IPS-15b (cell line): ENCODE measurements at regions not wholly inside any gene's neighbourhood (a gene's known extent, or its start where the extent isn't known, plus 50 kb on each side); places are given as distances from the start of the nearest gene placed in this dataset.

Experiments used
- H3K27me3 ChIP-seq: one replicate; pipeline ENCODE4 v1.6.1; 2013; ENCODE audit warnings: low read length; ENCODE audit not compliant: control insufficient read depth, insufficient read depth
- H3K36me3 ChIP-seq: one replicate; pipeline ENCODE4 v1.6.1; 2013; ENCODE audit warnings: low read length; ENCODE audit not compliant: control insufficient read depth, insufficient read depth
- H3K4me1 ChIP-seq: one replicate; pipeline ENCODE4 v1.6.1; 2013; ENCODE audit warnings: mild to moderate bottlenecking, low read length; ENCODE audit not compliant: control insufficient read depth, insufficient read depth
- H3K4me3 ChIP-seq: one replicate; pipeline ENCODE4 v1.5.1; 2013; ENCODE audit warnings: low read depth, low read length
- H3K9ac ChIP-seq: one replicate; pipeline ENCODE4 v1.6.1; 2013; ENCODE audit warnings: low read depth, mild to moderate bottlenecking, low read length
- H3K9me3 ChIP-seq: one replicate; pipeline ENCODE4 v1.6.1; 2013; ENCODE audit warnings: mild to moderate bottlenecking, low read length; ENCODE audit not compliant: control insufficient read depth, insufficient read depth

DNA sequence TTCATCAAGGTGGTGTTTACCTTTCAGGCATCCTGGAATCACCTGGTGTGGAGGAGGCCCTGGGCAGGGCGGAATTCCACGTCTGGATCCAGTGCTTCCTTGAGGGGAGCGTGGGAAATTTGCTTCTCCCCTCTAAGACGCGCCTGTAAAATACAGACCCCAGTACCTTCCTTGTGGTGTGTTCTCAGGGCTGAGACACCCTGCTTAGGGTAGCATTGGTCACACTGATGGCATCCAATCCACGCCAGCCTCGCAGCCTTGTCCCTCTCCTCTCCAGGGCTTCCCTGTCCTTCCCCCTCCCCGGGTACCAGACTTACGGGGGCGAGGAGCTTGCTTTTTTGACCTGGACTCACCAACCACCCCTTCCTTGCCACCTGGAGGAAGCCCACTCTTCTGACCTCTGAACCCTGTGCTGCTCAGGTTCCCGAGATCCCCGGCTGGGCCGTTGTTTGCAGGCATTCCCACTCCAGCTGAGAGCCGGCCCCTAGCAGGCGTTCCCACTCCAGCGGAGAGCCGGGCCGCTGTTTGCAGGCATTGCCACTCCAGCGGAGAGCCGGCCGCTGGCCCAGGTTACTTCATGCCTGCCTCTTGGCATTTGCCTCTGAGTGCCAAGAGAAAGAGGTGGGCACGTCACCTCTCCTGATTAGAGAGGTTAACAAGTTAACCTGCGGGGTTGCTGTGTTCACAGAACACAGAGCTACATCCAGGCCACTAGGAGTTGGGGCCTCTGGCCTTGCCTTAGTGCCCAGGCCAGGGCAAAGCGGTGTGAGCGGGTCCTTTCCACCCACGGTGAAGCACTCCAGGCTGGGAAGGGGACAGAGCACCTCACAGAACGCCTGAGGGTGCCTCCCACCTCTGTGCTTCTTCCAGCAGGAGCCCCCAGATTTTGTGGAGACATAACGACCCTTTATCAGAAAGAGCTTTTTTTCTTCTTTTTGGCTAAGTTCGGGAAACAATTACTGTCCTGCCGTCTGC is 254.0 kb upstream of the PPP2R2D start:
- Histone ChIP-seq H3K4me1 (peaks cover 5% of the 10 kb centered on the region), H3K4me3 (no peak overlapping the region)

DNA sequence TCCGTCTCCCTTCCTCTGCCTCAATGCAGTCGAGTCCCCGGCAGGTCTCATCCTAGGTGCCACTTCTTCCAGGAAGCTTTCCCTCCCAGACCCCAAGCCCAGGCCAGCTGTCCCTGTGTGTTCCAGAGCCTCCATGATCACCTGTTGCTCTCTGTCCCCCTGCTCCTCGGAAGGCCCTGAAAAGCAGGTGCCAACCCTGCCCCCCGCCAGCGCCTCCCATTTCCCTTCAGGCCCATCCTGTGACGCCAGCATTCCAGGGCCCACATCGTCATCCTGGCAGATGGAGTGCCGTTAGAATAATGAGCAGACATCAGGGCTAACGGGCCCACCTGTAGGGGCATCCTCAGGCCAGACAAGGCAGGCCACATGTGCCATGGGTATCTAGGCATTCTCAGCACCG is 253.0 kb upstream of the PPP2R2D start:
- H3K4me3 ChIP-seq: no peak overlapping the region
- no peaks in the 10 kb centered on the region for H3K27me3 ChIP-seq
- H3K36me3 ChIP-seq: no peaks in the 10 kb centered on the region
- no peaks in the 10 kb centered on the region for H3K9me3 ChIP-seq
- H3K9ac ChIP-seq: no peak overlapping the region
- peaks cover 9% of the 10 kb centered on the region for H3K4me1 ChIP-seq

More for the DNA sequence above, 254.0 kb upstream of the PPP2R2D start:
- Histone ChIP-seq H3K9ac (no peak overlapping the region), H3K27me3 (no peaks in the 10 kb centered on the region), H3K36me3 (no peaks in the 10 kb centered on the region), H3K9me3 (no peaks in the 10 kb centered on the region)

DNA sequence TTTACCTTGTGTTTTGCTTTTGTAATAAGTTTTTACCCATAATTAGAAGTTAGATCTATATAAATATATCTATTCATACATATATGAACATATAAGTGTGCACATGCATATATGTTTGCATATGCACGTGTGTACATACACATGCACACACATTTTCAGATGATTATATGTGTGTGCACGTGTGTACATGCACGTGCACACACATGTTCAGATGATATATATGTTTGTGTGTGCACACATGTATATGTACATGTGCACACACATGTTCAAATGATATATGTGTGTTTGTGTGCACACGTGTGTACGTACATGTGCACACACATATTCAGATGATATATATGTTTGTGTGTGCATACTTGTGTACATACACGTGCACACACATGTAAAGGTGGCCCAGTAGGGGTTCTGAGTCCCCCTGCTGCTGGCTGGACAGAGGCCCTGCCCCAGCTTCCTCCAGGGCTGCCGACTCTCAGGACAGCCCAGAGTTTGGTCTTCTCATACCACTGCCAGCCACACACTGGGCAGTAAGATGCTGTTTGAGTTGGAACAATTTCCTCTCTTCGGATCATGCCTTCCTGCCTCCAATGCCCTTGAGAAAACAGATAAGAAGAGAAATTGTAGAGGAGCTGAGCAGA is 252.3 kb upstream of the PPP2R2D start:
- H3K27me3 ChIP-seq: no peaks in the 10 kb centered on the region
- no peak overlapping the region for H3K4me3 ChIP-seq
- H3K9ac ChIP-seq: no peak overlapping the region
- H3K9me3 ChIP-seq: no peaks in the 10 kb centered on the region
- H3K4me1 ChIP-seq: peaks cover 11% of the 10 kb centered on the region
- no peaks in the 10 kb centered on the region for H3K36me3 ChIP-seq

DNA sequence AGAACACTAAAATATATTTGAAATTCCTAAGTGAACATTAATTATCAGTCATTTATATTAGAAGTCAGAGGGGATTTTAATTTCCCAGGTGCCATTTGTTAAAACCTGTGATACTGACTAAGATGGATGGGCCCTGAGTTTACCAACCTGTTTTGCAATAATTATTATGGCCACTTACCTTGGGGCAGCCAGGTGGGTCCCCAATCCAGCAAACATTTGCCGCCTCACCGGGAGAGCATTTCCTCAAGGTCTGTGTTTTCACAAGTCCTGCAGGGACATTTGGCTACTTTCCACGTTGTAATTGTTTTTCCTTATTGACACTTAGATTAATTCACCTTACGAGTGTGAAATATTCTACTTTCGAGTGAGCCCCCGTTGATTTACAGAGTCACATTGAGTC is 251.2 kb upstream of the PPP2R2D start:
- Histone ChIP-seq H3K36me3 (no peaks in the 10 kb centered on the region), H3K4me3 (no peak overlapping the region), H3K4me1 (peaks cover 11% of the 10 kb centered on the region), H3K27me3 (no peaks in the 10 kb centered on the region), H3K9me3 (no peaks in the 10 kb centered on the region), H3K9ac (no peak overlapping the region)

DNA sequence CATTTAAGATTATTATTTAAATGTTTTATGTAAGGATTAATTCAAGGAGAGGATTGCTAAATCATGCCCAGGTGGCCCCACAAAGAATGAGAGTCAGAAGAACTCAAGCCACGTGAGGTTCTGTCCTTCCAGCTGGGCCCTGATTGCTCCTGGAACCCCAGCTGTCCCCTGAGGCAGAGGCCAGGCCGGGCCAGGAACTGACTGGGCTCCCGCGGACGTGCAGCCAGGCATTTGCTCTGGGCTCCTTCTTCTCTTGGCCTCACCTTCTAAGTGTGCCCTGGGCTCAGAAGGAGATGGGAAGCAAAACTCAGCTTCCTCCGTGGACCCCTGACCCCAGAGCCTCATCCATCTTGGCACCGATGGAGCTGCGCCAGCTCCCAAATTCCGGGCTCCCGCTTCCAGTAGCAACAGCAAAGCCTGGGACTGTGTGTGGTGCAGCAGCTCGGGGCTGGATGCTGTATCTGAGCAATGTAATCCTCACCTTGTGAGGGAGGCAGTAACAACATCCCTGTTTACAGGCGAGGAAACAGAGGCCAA is 250.6 kb upstream of the PPP2R2D start:
- H3K36me3 ChIP-seq: no peaks in the 10 kb centered on the region
- H3K9ac ChIP-seq: no peak overlapping the region
- no peaks in the 10 kb centered on the region for H3K27me3 ChIP-seq

DNA sequence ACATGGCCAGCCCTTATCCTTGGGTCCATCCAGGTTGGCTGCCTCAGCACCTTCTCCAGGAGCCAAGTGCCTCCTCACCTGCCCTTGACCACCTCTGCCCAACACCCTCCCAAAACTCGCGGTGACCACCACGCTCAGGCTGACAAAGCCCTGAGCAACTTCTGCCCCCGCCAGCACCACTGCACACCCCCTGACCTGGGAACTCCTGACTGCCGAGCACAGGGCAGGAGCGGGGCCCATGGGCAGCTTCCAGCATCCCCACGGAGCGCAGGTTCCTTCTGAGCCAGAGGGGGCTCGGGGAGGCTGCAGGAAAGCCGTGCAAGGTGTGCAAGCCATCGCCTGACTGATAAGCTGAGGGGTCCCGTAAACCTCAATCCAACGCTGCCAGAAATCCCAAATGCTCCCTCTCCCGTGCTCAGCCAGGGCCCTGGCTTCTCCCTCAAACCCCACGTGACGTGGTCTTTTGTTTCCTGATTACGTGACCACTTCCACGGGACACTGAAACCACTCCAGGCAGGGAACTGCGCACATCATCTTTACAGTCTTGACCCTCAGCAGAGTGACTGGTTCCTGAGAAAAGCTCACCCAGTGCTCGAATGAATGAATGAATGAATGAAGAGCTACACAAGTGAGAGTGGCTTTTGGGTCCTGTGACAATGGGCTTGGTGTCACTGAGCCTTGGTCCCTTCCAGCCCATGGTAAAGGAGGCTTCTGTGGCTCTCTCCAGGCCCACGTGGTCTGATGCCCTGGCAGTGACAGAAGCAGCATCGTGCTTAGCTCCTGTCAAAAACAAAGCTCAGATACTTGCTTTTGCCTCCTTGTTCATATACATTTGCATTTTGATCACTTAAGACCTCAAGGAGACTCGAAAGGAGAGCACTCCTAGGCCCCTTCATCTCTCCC is 249.8 kb upstream of the PPP2R2D start:
- Histone ChIP-seq H3K4me3 (no peak overlapping the region), H3K4me1 (peaks cover 11% of the 10 kb centered on the region), H3K9me3 (no peaks in the 10 kb centered on the region), H3K36me3 (no peaks in the 10 kb centered on the region), H3K27me3 (no peaks in the 10 kb centered on the region), H3K9ac (no peak overlapping the region)

More for the DNA sequence above, 250.6 kb upstream of the PPP2R2D start:
- H3K9me3 ChIP-seq: no peaks in the 10 kb centered on the region
- peaks cover 11% of the 10 kb centered on the region for H3K4me1 ChIP-seq
- no peak overlapping the region for H3K4me3 ChIP-seq

DNA sequence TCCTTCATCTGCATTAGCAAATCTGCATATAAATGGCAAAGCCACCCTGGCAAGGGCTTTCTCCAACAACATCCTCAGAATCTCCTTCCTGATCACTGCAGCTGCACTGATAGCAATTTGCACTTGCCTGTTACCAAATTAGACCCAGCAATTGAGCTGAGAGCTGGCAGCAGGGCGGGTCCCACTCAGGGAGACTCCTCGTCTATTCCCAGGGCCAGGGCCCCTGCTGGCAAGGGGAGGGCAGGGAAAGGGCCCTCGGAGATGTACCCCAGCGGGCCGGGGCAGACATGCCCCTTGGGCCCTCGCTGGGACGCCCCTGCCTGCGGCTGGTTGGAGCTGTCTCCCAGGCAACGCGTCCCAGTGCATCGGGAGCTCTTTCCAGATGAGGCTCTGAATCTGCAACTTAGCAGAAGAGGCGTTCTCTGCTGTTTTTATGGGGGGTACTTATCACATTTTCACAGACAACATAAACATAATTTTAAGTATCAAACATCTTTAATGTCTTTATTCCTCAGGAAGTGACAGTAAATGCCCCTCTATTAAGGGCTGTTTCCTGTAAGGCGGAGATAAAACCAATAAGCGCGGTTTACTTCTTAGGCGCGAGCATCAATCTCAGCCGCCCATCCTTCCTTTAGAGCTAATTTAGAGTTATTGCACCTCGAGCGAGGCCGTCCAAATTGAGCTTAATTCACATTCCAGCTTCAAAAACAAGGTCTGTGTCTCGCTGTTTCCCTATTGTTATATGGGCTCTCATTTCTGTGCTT is 249.0 kb upstream of the PPP2R2D start:
- H3K27me3 ChIP-seq: no peaks in the 10 kb centered on the region
- no peak overlapping the region for H3K9ac ChIP-seq
- no peaks in the 10 kb centered on the region for H3K36me3 ChIP-seq
- H3K9me3 ChIP-seq: no peaks in the 10 kb centered on the region
- H3K4me1 ChIP-seq: peaks cover 11% of the 10 kb centered on the region
- no peak overlapping the region for H3K4me3 ChIP-seq

DNA sequence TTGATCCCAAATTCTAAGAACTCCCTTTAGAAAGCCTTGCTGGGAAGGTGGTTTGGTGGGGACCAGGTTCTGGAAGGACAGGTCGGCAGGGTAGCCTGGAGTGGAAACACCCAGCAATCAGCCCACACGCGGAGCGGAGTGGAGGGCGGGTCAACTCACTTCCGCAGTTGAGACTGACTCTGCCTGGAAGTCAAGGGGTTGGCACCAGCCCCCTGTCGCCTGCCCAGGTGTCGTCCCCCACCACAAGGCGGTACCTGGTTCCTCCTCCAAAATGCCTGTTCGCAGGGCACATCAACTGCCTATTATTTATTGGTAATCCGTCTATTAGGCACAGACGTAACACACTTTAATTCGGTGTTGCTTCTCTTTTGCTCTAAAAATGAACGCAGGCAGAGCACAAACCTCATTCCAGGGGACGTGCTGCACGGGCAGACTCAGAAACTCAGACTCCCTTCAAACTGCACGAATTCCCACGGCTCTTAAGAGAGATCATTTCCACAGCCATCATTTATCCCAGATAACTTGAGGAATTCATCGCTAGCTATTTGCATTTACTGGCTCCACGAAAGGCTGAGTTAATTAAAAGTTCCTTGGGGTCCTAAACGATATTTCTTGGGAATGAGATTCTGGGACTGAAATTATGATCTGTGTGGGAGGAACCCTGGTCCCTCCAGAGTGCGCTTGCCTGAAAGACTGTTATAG is 248.2 kb upstream of the PPP2R2D start:
- Histone ChIP-seq H3K27me3 (no peaks in the 10 kb centered on the region), H3K9ac (no peak overlapping the region), H3K9me3 (no peaks in the 10 kb centered on the region), H3K36me3 (no peaks in the 10 kb centered on the region), H3K4me3 (no peak overlapping the region), H3K4me1 (peaks cover 11% of the 10 kb centered on the region)

DNA sequence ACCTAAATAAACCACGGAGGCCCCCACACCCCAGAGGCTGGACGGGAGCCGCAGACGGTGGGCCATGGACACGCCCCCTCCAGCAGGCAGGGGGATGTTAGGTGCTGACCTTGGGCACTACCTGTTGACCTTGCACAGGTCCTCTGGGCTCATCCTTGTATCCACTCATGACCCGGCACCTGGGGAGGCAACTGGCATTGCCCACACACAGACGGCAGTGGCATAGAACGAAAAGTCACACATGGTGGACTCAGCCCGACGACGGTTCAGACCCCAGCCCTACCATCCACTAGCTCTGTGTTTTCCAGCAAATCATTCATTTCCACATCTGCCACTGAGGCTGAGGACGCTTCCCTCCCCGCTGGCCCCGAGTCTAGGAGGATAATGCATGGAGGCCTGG is 247.7 kb upstream of the PPP2R2D start:
- H3K9ac ChIP-seq: no peak overlapping the region
- no peaks in the 10 kb centered on the region for H3K27me3 ChIP-seq
- H3K4me1 ChIP-seq: peaks cover 11% of the 10 kb centered on the region
- H3K9me3 ChIP-seq: no peaks in the 10 kb centered on the region
- no peak overlapping the region for H3K4me3 ChIP-seq
- no peaks in the 10 kb centered on the region for H3K36me3 ChIP-seq

DNA sequence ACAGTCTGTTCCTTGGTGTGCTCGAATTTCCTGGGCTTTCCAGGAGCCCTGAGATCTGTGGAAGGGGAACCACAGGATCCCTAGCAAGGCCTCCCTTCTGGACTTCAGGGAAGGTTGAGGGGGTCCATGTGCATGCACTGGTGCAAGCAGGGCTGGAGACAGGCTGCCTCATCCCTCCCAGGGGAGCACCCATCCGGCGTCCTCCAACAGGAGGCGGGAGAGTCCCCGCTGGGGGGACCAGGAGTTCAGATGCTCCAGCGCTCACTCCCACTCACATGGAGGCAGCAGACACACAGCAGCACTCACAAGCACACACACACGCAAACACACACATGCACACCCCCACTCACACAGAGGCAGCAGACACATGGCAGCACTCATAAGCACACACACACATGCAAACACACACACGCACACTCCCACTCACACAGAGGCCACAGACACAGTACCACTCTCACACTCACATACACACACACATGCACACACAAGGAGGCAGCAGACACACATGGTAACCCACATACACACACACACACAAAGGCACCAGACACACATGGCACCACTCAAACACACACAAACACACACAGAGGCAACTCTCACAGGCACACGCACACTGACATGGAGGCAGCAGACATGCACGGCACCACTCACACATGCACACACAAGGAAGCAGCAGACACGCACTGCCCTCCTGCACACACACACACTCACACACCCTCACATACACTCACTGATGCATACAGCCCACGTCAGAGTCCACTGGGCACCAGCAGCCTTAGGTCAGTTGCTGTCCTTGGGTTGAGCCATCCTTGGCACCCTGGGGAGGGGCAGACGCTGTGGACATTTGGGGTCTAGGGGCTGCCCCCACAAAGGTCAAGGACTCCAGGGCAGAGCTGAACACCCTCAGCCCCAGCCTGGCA is 247.0 kb upstream of the PPP2R2D start:
- Histone ChIP-seq H3K9ac (no peak overlapping the region), H3K27me3 (no peaks in the 10 kb centered on the region), H3K4me1 (peaks cover 11% of the 10 kb centered on the region), H3K4me3 (no peak overlapping the region), H3K36me3 (no peaks in the 10 kb centered on the region), H3K9me3 (no peaks in the 10 kb centered on the region)
